ENCODE measurements at regions not wholly inside any gene's neighbourhood (a gene's known extent, or its start where the extent isn't known, plus 50 kb on each side); places are given as distances from the start of the nearest gene placed in this dataset.

DNA sequence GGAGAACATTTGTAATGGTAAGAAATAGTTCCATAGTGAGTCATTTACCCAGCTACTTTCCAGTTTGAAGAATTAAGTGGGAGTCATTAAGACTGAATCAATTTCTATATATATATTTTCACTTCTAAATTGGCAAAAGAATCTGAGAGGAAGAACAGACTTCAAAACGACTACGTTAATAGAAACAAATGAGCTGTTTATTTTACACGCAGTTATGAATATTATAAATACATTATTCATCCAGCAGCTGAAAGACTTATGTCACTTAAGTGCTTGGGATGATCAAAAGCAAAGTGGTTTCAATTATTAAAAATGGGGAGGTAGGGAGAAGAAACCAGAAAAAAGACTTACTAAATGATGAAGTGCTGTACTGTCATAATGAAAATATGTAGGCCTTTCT is 260.5 kb upstream of the DDX53 start (continued):
- TF ChIP-seq PHF20 (IDR thresholded peaks at IDR 0.05; ENCODE audit: partially characterized antibody), result no peak
- no peak for TF ChIP-seq MCM2 (IDR thresholded peaks at IDR 0.05; ENCODE audit: low read depth)
- TF ChIP-seq ZBTB12 (CRISPR knock-in tag; IDR thresholded peaks at IDR 0.05), result no peak
- TF ChIP-seq, protein P1, sequence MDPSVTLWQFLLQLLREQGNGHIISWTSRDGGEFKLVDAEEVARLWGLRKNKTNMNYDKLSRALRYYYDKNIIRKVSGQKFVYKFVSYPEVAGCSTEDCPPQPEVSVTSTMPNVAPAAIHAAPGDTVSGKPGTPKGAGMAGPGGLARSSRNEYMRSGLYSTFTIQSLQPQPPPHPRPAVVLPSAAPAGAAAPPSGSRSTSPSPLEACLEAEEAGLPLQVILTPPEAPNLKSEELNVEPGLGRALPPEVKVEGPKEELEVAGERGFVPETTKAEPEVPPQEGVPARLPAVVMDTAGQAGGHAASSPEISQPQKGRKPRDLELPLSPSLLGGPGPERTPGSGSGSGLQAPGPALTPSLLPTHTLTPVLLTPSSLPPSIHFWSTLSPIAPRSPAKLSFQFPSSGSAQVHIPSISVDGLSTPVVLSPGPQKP (CRISPR knock-in tag; IDR thresholded peaks at IDR 0.05), result no peak

DNA sequence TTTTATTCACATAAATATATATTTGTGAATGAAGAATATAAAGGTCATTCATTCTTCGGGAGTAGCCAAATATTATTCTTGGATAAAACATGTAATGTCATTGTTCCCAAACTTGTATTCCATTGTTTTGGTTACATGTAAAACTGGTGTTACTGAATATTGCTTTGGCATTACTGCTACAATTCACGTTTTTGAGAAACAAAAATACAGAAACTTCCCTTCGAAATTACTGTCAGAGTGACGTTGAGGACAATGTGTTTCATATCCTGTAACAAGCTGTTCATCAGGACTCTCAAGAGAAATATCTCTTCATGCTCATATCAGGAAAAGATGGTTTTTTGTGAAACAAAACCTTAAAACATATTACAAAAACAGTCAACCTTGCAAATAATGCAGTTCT is 258.9 kb upstream of the DDX53 start:
- ATAC-seq, result no peak
- H4K20me1 ChIP-seq (replicated peaks; ENCODE audit: control insufficient read depth, insufficient read depth, low read length), result no peaks in the 10 kb centered on the region
- no peak overlapping the region for H3K4me3 ChIP-seq
- in situ Hi-C loops (cut with MboI) (no loop called here), intact Hi-C loops (cut with micrococcal nuclease) (loop anchor here (10.0 kb wide), 1 partner anchor 906 kb away; the partner anchor contains the start of gene MBTPS2)
- H3K9me1 ChIP-seq (ENCODE audit: control insufficient read depth, insufficient read depth, low read length), result no peaks in the 10 kb centered on the region
- H3K36me3 ChIP-seq (ENCODE audit: control insufficient read depth, insufficient read depth, low read length), result no peaks in the 10 kb centered on the region
- BruUV-seq (replicated peaks), result no TSS peak
- no peak overlapping the region for H2AFZ ChIP-seq (ENCODE audit: low read depth, low read length)
- H3K27me3 ChIP-seq (ENCODE audit: control insufficient read depth in 2 of 2, insufficient read depth in 2 of 2, low read length in 2 of 2), result no peaks in the 10 kb centered on the region
- no peak overlapping the region for H3K4me2 ChIP-seq (ENCODE audit: insufficient read depth, low read length)
- no peaks in the 10 kb centered on the region for H3K9me3 ChIP-seq (replicated peaks; ENCODE audit: control insufficient read depth, insufficient read depth, low read depth, low read length)
- no peak overlapping the region for H3K27ac ChIP-seq (ENCODE audit: extremely low read depth, low read depth, low read length)
- ChIA-PET CTCF (ENCODE audit: low intra/inter-chr PET ratio) (no interaction called here), POLR2A (no interaction called here)
- H3K9ac ChIP-seq (ENCODE audit: insufficient read depth in 1 of 2, low read depth in 2 of 2, low read length in 2 of 2), result no peak overlapping the region
- WGBS (ENCODE audit: insufficient coverage, low coverage, missing lambda C conversion rate), result 3% methylated on average over 4 of the region's 4 CpGs
- H3K4me1 ChIP-seq (replicated peaks in 1 of 2; ENCODE audit: control insufficient read depth in 2 of 2, insufficient read depth in 2 of 2, low read length in 2 of 2), result no peaks in the 10 kb centered on the region
- no peak for DNase-seq (ENCODE audit: extremely low read depth in 1 of 4, low spot score in 3 of 4)
- H3K79me2 ChIP-seq (ENCODE audit: control insufficient read depth, insufficient read depth, low read length), result no peaks in the 10 kb centered on the region
- FAIRE-seq, result no peak
- TF ChIP-seq, protein P2, sequence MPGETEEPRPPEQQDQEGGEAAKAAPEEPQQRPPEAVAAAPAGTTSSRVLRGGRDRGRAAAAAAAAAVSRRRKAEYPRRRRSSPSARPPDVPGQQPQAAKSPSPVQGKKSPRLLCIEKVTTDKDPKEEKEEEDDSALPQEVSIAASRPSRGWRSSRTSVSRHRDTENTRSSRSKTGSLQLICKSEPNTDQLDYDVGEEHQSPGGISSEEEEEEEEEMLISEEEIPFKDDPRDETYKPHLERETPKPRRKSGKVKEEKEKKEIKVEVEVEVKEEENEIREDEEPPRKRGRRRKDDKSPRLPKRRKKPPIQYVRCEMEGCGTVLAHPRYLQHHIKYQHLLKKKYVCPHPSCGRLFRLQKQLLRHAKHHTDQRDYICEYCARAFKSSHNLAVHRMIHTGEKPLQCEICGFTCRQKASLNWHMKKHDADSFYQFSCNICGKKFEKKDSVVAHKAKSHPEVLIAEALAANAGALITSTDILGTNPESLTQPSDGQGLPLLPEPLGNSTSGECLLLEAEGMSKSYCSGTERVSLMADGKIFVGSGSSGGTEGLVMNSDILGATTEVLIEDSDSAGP (CRISPR knock-in tag; IDR thresholded peaks at IDR 0.05), result no peak
- TF ChIP-seq, protein P3, sequence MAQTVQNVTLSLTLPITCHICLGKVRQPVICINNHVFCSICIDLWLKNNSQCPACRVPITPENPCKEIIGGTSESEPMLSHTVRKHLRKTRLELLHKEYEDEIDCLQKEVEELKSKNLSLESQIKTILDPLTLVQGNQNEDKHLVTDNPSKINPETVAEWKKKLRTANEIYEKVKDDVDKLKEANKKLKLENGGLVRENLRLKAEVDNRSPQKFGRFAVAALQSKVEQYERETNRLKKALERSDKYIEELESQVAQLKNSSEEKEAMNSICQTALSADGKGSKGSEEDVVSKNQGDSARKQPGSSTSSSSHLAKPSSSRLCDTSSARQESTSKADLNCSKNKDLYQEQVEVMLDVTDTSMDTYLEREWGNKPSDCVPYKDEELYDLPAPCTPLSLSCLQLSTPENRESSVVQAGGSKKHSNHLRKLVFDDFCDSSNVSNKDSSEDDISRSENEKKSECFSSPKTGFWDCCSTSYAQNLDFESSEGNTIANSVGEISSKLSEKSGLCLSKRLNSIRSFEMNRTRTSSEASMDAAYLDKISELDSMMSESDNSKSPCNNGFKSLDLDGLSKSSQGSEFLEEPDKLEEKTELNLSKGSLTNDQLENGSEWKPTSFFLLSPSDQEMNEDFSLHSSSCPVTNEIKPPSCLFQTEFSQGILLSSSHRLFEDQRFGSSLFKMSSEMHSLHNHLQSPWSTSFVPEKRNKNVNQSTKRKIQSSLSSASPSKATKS (CRISPR knock-in tag; IDR thresholded peaks at IDR 0.05), result no peak
- TF ChIP-seq ZNF75A (CRISPR knock-in tag; IDR thresholded peaks at IDR 0.05), result no peak
- TF ChIP-seq KLF16 (IDR thresholded peaks at IDR 0.05), result no peak
- no peak for TF ChIP-seq STAT5A (IDR thresholded peaks at IDR 0.05; ENCODE audit: borderline replicate concordance, low read length)
- no peak for TF ChIP-seq THRAP3 (IDR thresholded peaks at IDR 0.05; ENCODE audit: borderline replicate concordance)
- TF ChIP-seq LCOR (CRISPR knock-in tag; IDR thresholded peaks at IDR 0.05), result no peak
- no peak for TF ChIP-seq ARID3A (IDR thresholded peaks at IDR 0.05; ENCODE audit: borderline replicate concordance, low read depth, low read length)
- TF ChIP-seq ZNF280B (CRISPR knock-in tag; IDR thresholded peaks at IDR 0.05), result no peak
